ENCODE measurements at regions not wholly inside any gene's neighbourhood (a gene's known extent, or its start where the extent isn't known, plus 50 kb on each side); places are given as distances from the start of the nearest gene placed in this dataset.

DNA sequence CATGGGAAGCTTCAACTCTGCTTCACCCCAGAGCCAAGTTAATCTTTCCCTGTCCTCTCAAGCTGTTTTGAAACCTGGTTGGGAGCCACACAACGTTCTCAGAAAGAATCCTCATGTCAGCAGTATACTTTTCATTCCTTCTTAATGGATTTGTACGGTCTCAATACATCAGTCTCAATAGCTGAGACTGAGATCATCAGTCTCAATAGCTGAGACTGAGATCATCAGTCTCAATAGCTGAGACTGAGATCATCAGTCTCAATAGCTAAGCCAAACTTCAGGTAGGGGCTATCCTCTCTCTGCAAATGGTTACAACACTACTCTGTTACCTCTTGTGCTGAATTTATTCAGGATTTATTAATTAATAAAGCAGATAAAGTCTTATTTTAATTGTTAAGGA lies 1317.4 kb upstream of the CDH9 start:
- no peaks in the 10 kb centered on the region for H3K4me1 ChIP-seq (ENCODE audit: insufficient read depth, low read length, poor library complexity, severe bottlenecking)
- H3K4me2 ChIP-seq (ENCODE audit: low read length) = no peak overlapping the region
- POLR2A ChIA-PET = no interaction called here
- no peak overlapping the region for H3K4me3 ChIP-seq (ENCODE audit: low read depth, low read length, poor library complexity, severe bottlenecking)
- TF ChIP-seq, protein P1, sequence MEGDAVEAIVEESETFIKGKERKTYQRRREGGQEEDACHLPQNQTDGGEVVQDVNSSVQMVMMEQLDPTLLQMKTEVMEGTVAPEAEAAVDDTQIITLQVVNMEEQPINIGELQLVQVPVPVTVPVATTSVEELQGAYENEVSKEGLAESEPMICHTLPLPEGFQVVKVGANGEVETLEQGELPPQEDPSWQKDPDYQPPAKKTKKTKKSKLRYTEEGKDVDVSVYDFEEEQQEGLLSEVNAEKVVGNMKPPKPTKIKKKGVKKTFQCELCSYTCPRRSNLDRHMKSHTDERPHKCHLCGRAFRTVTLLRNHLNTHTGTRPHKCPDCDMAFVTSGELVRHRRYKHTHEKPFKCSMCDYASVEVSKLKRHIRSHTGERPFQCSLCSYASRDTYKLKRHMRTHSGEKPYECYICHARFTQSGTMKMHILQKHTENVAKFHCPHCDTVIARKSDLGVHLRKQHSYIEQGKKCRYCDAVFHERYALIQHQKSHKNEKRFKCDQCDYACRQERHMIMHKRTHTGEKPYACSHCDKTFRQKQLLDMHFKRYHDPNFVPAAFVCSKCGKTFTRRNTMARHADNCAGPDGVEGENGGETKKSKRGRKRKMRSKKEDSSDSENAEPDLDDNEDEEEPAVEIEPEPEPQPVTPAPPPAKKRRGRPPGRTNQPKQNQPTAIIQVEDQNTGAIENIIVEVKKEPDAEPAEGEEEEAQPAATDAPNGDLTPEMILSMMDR (conservative IDR thresholded peaks at IDR 0.05; ENCODE audit: low read length) = no peak
- no peak for TF ChIP-seq EZH2phosphoT487 (IDR thresholded peaks at IDR 0.05; ENCODE audit: borderline replicate concordance, low read depth, low read length)
- no peaks in the 10 kb centered on the region for H3K79me2 ChIP-seq (ENCODE audit: insufficient read depth, low read depth, low read length)
- no peaks in the 10 kb centered on the region for H3K36me3 ChIP-seq (ENCODE audit: insufficient read depth, low read length)
- no peak overlapping the region for H3K27ac ChIP-seq (ENCODE audit: low read depth, low read length, poor library complexity, severe bottlenecking)
- DNase-seq (ENCODE audit: low spot score) = no peak
- no peaks in the 10 kb centered on the region for H4K20me1 ChIP-seq (ENCODE audit: insufficient read depth, low read length)
- CTCF ChIA-PET (ENCODE audit: unreplicated experiment) = no interaction called here
- no peaks in the 10 kb centered on the region for H3K9me2 ChIP-seq (ENCODE audit: insufficient read depth, low read length)
- H3K9me3 ChIP-seq (ENCODE audit: low read length) = 0 out of 2 replicates have a peak, but pooled peaks cover 6% of the 10 kb centered on the region
- H2AFZ ChIP-seq (ENCODE audit: low read length) = no peak overlapping the region
- intact Hi-C loops (cut with micrococcal nuclease; ENCODE audit: unreplicated experiment) = no loop called here
- BruUV-seq (replicated peaks) = no TSS peak

- no peak for TF ChIP-seq EZH2phosphoT487 (IDR thresholded peaks at IDR 0.05; ENCODE audit: borderline replicate concordance, low read depth, low read length)
- POLR2A ChIA-PET = no interaction called here
- intact Hi-C loops (cut with micrococcal nuclease; ENCODE audit: unreplicated experiment) = loop anchor here (5.0 kb wide), 1 partner anchor 421 kb away; no protein-coding TSS in a partner anchor
- CTCF ChIA-PET (ENCODE audit: unreplicated experiment) = no interaction called here
- Histone ChIP-seq H3K4me1 (ENCODE audit: insufficient read depth, low read length, poor library complexity, severe bottlenecking) (no peaks in the 10 kb centered on the region), H3K27ac (ENCODE audit: low read depth, low read length, poor library complexity, severe bottlenecking) (no peak overlapping the region), H3K9me3 (ENCODE audit: low read length) (0 out of 2 replicates have a peak, but pooled peaks cover 6% of the 10 kb centered on the region), H3K9me2 (ENCODE audit: insufficient read depth, low read length) (no peaks in the 10 kb centered on the region), H2AFZ (ENCODE audit: low read length) (no peak overlapping the region), H3K36me3 (ENCODE audit: insufficient read depth, low read length) (no peaks in the 10 kb centered on the region), H3K4me2 (ENCODE audit: low read length) (no peak overlapping the region), H3K4me3 (ENCODE audit: low read depth, low read length, poor library complexity, severe bottlenecking) (no peak overlapping the region), H4K20me1 (ENCODE audit: insufficient read depth, low read length) (no peaks in the 10 kb centered on the region), H3K79me2 (ENCODE audit: insufficient read depth, low read depth, low read length) (no peaks in the 10 kb centered on the region)
- BruUV-seq (replicated peaks) = no TSS peak
- no peak for DNase-seq (ENCODE audit: low spot score)
Measured at GRCh38 chr5:28346696-28347095, 1308.3 kb upstream of the CDH9 start.

- intact Hi-C loops (cut with micrococcal nuclease; ENCODE audit: unreplicated experiment) = loop anchor here (5.0 kb wide), 1 partner anchor 422 kb away; no protein-coding TSS in a partner anchor
- DNase-seq (ENCODE audit: low spot score) = peak; percentile 35
Measured at GRCh38 chr5:28344836-28345433, 1306.5 kb upstream of the CDH9 start.

More at GRCh38 chr5:28344836-28345433, 1306.5 kb upstream of the CDH9 start:
- no peak for TF ChIP-seq EZH2phosphoT487 (IDR thresholded peaks at IDR 0.05; ENCODE audit: borderline replicate concordance, low read depth, low read length)
- TF ChIP-seq, protein P1 (conservative IDR thresholded peaks at IDR 0.05; ENCODE audit: low read length) = peak; percentile 81
- Histone ChIP-seq H2AFZ (ENCODE audit: low read length) (no peak overlapping the region), H3K9me2 (ENCODE audit: insufficient read depth, low read length) (no peaks in the 10 kb centered on the region), H3K27ac (ENCODE audit: low read depth, low read length, poor library complexity, severe bottlenecking) (no peak overlapping the region), H3K36me3 (ENCODE audit: insufficient read depth, low read length) (no peaks in the 10 kb centered on the region), H3K4me1 (ENCODE audit: insufficient read depth, low read length, poor library complexity, severe bottlenecking) (no peaks in the 10 kb centered on the region), H3K79me2 (ENCODE audit: insufficient read depth, low read depth, low read length) (no peaks in the 10 kb centered on the region), H3K9me3 (ENCODE audit: low read length) (no peaks in the 10 kb centered on the region), H4K20me1 (ENCODE audit: insufficient read depth, low read length) (no peaks in the 10 kb centered on the region), H3K4me3 (ENCODE audit: low read depth, low read length, poor library complexity, severe bottlenecking) (no peak overlapping the region), H3K4me2 (ENCODE audit: low read length) (no peak overlapping the region)
- BruUV-seq (replicated peaks) = no TSS peak
- ChIA-PET POLR2A (no interaction called here), CTCF (ENCODE audit: unreplicated experiment) (no interaction called here)

Measured in OCI-LY7 (cell line).